ENCODE measurements at regions not wholly inside any gene's neighbourhood (a gene's known extent, or its start where the extent isn't known, plus 50 kb on each side); places are given as distances from the start of the nearest gene placed in this dataset.

GRCh38 chr7:46173476-46174195 is 252.6 kb upstream of the IGFBP3 start:
- DNase-seq: no peak

- DNase-seq: no peak
Measured at GRCh38 chr7:46170792-46171191, 249.7 kb upstream of the IGFBP3 start.

GRCh38 chr7:46170021-46170420 is 248.9 kb upstream of the IGFBP3 start:
- DNase-seq: no peak

GRCh38 chr7:46169384-46169755 is 248.3 kb upstream of the IGFBP3 start:
- DNase-seq: no peak

GRCh38 chr7:46168671-46169383 is 247.8 kb upstream of the IGFBP3 start:
- DNase-seq: no peak

GRCh38 chr7:46168231-46168630 is 247.2 kb upstream of the IGFBP3 start:
- no peak for DNase-seq

GRCh38 chr7:46165276-46165675 is 244.2 kb upstream of the IGFBP3 start:
- no peak for DNase-seq

GRCh38 chr7:46164629-46165028 is 243.6 kb upstream of the IGFBP3 start:
- no peak for DNase-seq

GRCh38 chr7:46163246-46163645 is 242.2 kb upstream of the IGFBP3 start:
- DNase-seq: peak in 1 of 2 experiments; percentile 22

GRCh38 chr7:46162609-46163008 is 241.5 kb upstream of the IGFBP3 start:
- no peak for DNase-seq

- DNase-seq: no peak
Measured at GRCh38 chr7:46160861-46161260, 239.8 kb upstream of the IGFBP3 start.

GRCh38 chr7:46157931-46158330 is 236.9 kb upstream of the IGFBP3 start:
- DNase-seq: no peak

- no peak for DNase-seq
Measured at GRCh38 chr7:46157404-46157803, 236.3 kb upstream of the IGFBP3 start.

GRCh38 chr7:46156853-46157252 is 235.8 kb upstream of the IGFBP3 start:
- no peak for DNase-seq

- DNase-seq: peak; percentile 5 to 9
Measured at GRCh38 chr7:46156086-46156485, 235.0 kb upstream of the IGFBP3 start.

- DNase-seq: no peak
Measured at GRCh38 chr7:46155367-46155766, 234.3 kb upstream of the IGFBP3 start.

GRCh38 chr7:46153951-46154787 is 233.1 kb upstream of the IGFBP3 start:
- DNase-seq: no peak

- DNase-seq: no peak
Measured at GRCh38 chr7:46153583-46153950, 232.5 kb upstream of the IGFBP3 start.

- DNase-seq: no peak
Measured at GRCh38 chr7:46152696-46153095, 231.6 kb upstream of the IGFBP3 start.

GRCh38 chr7:46150721-46151120 is 229.6 kb upstream of the IGFBP3 start:
- no peak for DNase-seq

- peak in 1 of 2 experiments; percentile 4 for DNase-seq
Measured at GRCh38 chr7:46150202-46150601, 229.1 kb upstream of the IGFBP3 start.

GRCh38 chr7:46147871-46148270 is 226.8 kb upstream of the IGFBP3 start:
- no peak for DNase-seq

- no peak for DNase-seq
Measured at GRCh38 chr7:46146454-46147255, 225.6 kb upstream of the IGFBP3 start.
